ENCODE measurements at regions not wholly inside any gene's neighbourhood (a gene's known extent, or its start where the extent isn't known, plus 50 kb on each side); places are given as distances from the start of the nearest gene placed in this dataset.

GRCh38 chr11:81932303-81932702 is 801.4 kb downstream of the FAM181B start:
- Histone ChIP-seq H3K9me3 (no peaks in the 10 kb centered on the region), H3K27ac (no peak overlapping the region), H3K36me3 (no peaks in the 10 kb centered on the region), H3K4me3 (no peak overlapping the region), H3K4me1 (no peaks in the 10 kb centered on the region), H3K27me3 (no peaks in the 10 kb centered on the region)
- no peak for TF ChIP-seq EP300 (IDR thresholded peaks at IDR 0.05)
- no peak for TF ChIP-seq CTCF (IDR thresholded peaks at IDR 0.05)
- no peak for TF ChIP-seq POLR2A (IDR thresholded peaks at IDR 0.05)
- no peak for TF ChIP-seq POLR2AphosphoS5 (IDR thresholded peaks at IDR 0.05)
- no peak for ATAC-seq (ENCODE audit: low FRiP score in 2 of 2)
- no peak for DNase-seq
- WGBS, 2 donors = 91% methylated on average over 2 of the region's 2 CpGs

- H3K27me3 ChIP-seq = no peaks in the 10 kb centered on the region
- no peak overlapping the region for H3K4me3 ChIP-seq
- no peaks in the 10 kb centered on the region for H3K4me1 ChIP-seq
- no peaks in the 10 kb centered on the region for H3K9me3 ChIP-seq
- TF ChIP-seq POLR2AphosphoS5 (IDR thresholded peaks at IDR 0.05) (no peak), CTCF (IDR thresholded peaks at IDR 0.05) (no peak), POLR2A (IDR thresholded peaks at IDR 0.05) (no peak), EP300 (IDR thresholded peaks at IDR 0.05) (no peak)
- no peaks in the 10 kb centered on the region for H3K36me3 ChIP-seq
- ATAC-seq (ENCODE audit: low FRiP score in 2 of 2) (no peak), DNase-seq (no peak)
- H3K27ac ChIP-seq = no peak overlapping the region
Observed at GRCh38 chr11:81920205-81920604, 813.5 kb downstream of the FAM181B start.

GRCh38 chr11:81916451-81916850 is 817.2 kb downstream of the FAM181B start:
- Histone ChIP-seq H3K27me3 (no peaks in the 10 kb centered on the region), H3K4me3 (no peak overlapping the region), H3K9me3 (no peaks in the 10 kb centered on the region), H3K36me3 (no peaks in the 10 kb centered on the region), H3K4me1 (no peaks in the 10 kb centered on the region), H3K27ac (no peak overlapping the region)
- DNase-seq (no peak), ATAC-seq (ENCODE audit: low FRiP score in 2 of 2) (no peak)
- TF ChIP-seq CTCF (IDR thresholded peaks at IDR 0.05) (no peak), POLR2A (IDR thresholded peaks at IDR 0.05) (no peak), EP300 (IDR thresholded peaks at IDR 0.05) (no peak), POLR2AphosphoS5 (IDR thresholded peaks at IDR 0.05) (no peak)
- WGBS, 2 donors = 90 to 96% methylated on average over 1 of the region's 1 CpG

GRCh38 chr11:81915045-81915444 is 818.6 kb downstream of the FAM181B start:
- H3K27me3 ChIP-seq = no peaks in the 10 kb centered on the region
- no peaks in the 10 kb centered on the region for H3K36me3 ChIP-seq
- H3K27ac ChIP-seq = no peak overlapping the region
- no peaks in the 10 kb centered on the region for H3K9me3 ChIP-seq
- ATAC-seq (ENCODE audit: low FRiP score in 2 of 2) = no peak
- no peak overlapping the region for H3K4me3 ChIP-seq
- no peak for TF ChIP-seq CTCF (IDR thresholded peaks at IDR 0.05)
- TF ChIP-seq POLR2A (IDR thresholded peaks at IDR 0.05) = no peak
- H3K4me1 ChIP-seq = no peaks in the 10 kb centered on the region
- no peak for DNase-seq

- H3K4me1 ChIP-seq = no peaks in the 10 kb centered on the region
- H3K27me3 ChIP-seq = no peaks in the 10 kb centered on the region
- TF ChIP-seq POLR2AphosphoS5 (IDR thresholded peaks at IDR 0.05) = no peak
- no peak for TF ChIP-seq CTCF (IDR thresholded peaks at IDR 0.05)
- no peak for TF ChIP-seq EP300 (IDR thresholded peaks at IDR 0.05)
- TF ChIP-seq POLR2A (IDR thresholded peaks at IDR 0.05) = no peak
- WGBS, 2 donors = 90 to 100% methylated on average over 1 of the region's 1 CpG
- H3K27ac ChIP-seq = no peak overlapping the region
- no peak for ATAC-seq (ENCODE audit: low FRiP score in 2 of 2)
- no peak for DNase-seq
- H3K9me3 ChIP-seq = no peaks in the 10 kb centered on the region
- no peak overlapping the region for H3K4me3 ChIP-seq
- H3K36me3 ChIP-seq = no peaks in the 10 kb centered on the region
Observed at GRCh38 chr11:81913793-81914192, 819.9 kb downstream of the FAM181B start.
